Neural crest cell (in vitro differentiated cells): ENCODE measurements at regions not wholly inside any gene's neighbourhood (a gene's known extent, or its start where the extent isn't known, plus 50 kb on each side); places are given as distances from the start of the nearest gene placed in this dataset.

Experiments used
- DNase-seq: peaks from one replicate; pipeline ENCODE4 v3.0.0; 2021; ENCODE audit warnings: low read depth, mixed read lengths, low spot score
- H3K27ac Mint-ChIP-seq: one replicate; pipeline ENCODE4 v1.8.0; 2021; ENCODE audit warnings: mild to moderate bottlenecking, mixed read lengths; ENCODE audit not compliant: unreplicated experiment
- H3K27me3 Mint-ChIP-seq: 2 replicates; pipeline ENCODE4 v1.8.0; 2021; ENCODE audit warnings: low read depth, mild to moderate bottlenecking, mixed read lengths
- H3K36me3 Mint-ChIP-seq: 2 replicates; pipeline ENCODE4 v1.8.0; 2021; ENCODE audit warnings: low read depth, mild to moderate bottlenecking, mixed read lengths
- H3K4me1 Mint-ChIP-seq: 2 replicates; pipeline ENCODE4 v1.8.0; 2021; ENCODE audit warnings: mixed read lengths
- H3K4me3 Mint-ChIP-seq: one replicate; pipeline ENCODE4 v1.8.0; 2021; ENCODE audit warnings: mild to moderate bottlenecking, mixed read lengths
- H3K9me3 Mint-ChIP-seq: 2 replicates; pipeline ENCODE4 v1.8.0; 2021; ENCODE audit warnings: mixed read lengths
- CTCF ChIP-seq: fragments of 200-600 bp; sonication (generic); conservative IDR thresholded peaks from 2 replicates; pipeline ENCODE4 v1.5.0; 2021; ENCODE audit warnings: antibody characterized with exemption, mild to moderate bottlenecking

GRCh38 chr9:80144856-80145255, 573.1 kb downstream of the TLE4 start:
- Mint-ChIP-seq H3K4me3 (no peak overlapping the region), H3K27ac (no peak overlapping the region), H3K27me3 (no peaks in the 10 kb centered on the region), H3K4me1 (peaks cover 26% of the 10 kb centered on the region), H3K36me3 (no peaks in the 10 kb centered on the region), H3K9me3 (peaks cover 3% of the 10 kb centered on the region)
- no peak for DNase-seq
- no peak for TF ChIP-seq CTCF

- no peaks in the 10 kb centered on the region for H3K9me3 Mint-ChIP-seq
- H3K4me1 Mint-ChIP-seq, result peaks cover 26% of the 10 kb centered on the region
- H3K27ac Mint-ChIP-seq, result no peak overlapping the region
- H3K4me3 Mint-ChIP-seq, result no peak overlapping the region
- H3K36me3 Mint-ChIP-seq, result no peaks in the 10 kb centered on the region
- H3K27me3 Mint-ChIP-seq, result no peaks in the 10 kb centered on the region
- DNase-seq, result no peak
- TF ChIP-seq CTCF, result no peak
Observed at GRCh38 chr9:80144406-80144805, 572.6 kb downstream of the TLE4 start.

GRCh38 chr9:80143899-80144298, 572.1 kb downstream of the TLE4 start:
- no peak for DNase-seq
- no peaks in the 10 kb centered on the region for H3K27me3 Mint-ChIP-seq
- TF ChIP-seq CTCF, result no peak
- H3K36me3 Mint-ChIP-seq, result no peaks in the 10 kb centered on the region
- H3K9me3 Mint-ChIP-seq, result no peaks in the 10 kb centered on the region
- peaks cover 26% of the 10 kb centered on the region for H3K4me1 Mint-ChIP-seq
- H3K4me3 Mint-ChIP-seq, result no peak overlapping the region
- no peak overlapping the region for H3K27ac Mint-ChIP-seq

GRCh38 chr9:80134487-80134886, 562.7 kb downstream of the TLE4 start:
- H3K36me3 Mint-ChIP-seq, result no peaks in the 10 kb centered on the region
- no peaks in the 10 kb centered on the region for H3K9me3 Mint-ChIP-seq
- no peaks in the 10 kb centered on the region for H3K4me1 Mint-ChIP-seq
- no peak overlapping the region for H3K4me3 Mint-ChIP-seq
- no peak for TF ChIP-seq CTCF
- H3K27me3 Mint-ChIP-seq, result no peaks in the 10 kb centered on the region
- H3K27ac Mint-ChIP-seq, result no peak overlapping the region
- no peak for DNase-seq

GRCh38 chr9:80131627-80132026, 559.9 kb downstream of the TLE4 start:
- H3K4me1 Mint-ChIP-seq, result no peaks in the 10 kb centered on the region
- DNase-seq, result no peak
- H3K27me3 Mint-ChIP-seq, result no peaks in the 10 kb centered on the region
- no peak overlapping the region for H3K27ac Mint-ChIP-seq
- no peaks in the 10 kb centered on the region for H3K36me3 Mint-ChIP-seq
- TF ChIP-seq CTCF, result no peak
- H3K9me3 Mint-ChIP-seq, result no peaks in the 10 kb centered on the region
- no peak overlapping the region for H3K4me3 Mint-ChIP-seq

GRCh38 chr9:80127920-80128319, 556.2 kb downstream of the TLE4 start:
- no peak for DNase-seq
- no peak overlapping the region for H3K27ac Mint-ChIP-seq
- TF ChIP-seq CTCF, result no peak
- H3K27me3 Mint-ChIP-seq, result no peaks in the 10 kb centered on the region
- peaks cover 4% of the 10 kb centered on the region for H3K9me3 Mint-ChIP-seq
- no peaks in the 10 kb centered on the region for H3K36me3 Mint-ChIP-seq
- H3K4me1 Mint-ChIP-seq, result no peaks in the 10 kb centered on the region
- H3K4me3 Mint-ChIP-seq, result no peak overlapping the region
